H1 (cell line): ENCODE measurements at regions not wholly inside any gene's neighbourhood (a gene's known extent, or its start where the extent isn't known, plus 50 kb on each side); places are given as distances from the start of the nearest gene placed in this dataset.

Experiments used
- EZH2 ChIP-seq: fragments of 200-600 bp; sonication (generic); IDR thresholded peaks from 2 replicates; pipeline ENCODE4 v1.7.1; 2012; ENCODE audit warnings: low read depth, mild to moderate bottlenecking, moderate library complexity, low read length, inconsistent platforms; ENCODE audit not compliant: severe bottlenecking
- RNF2 ChIP-seq: fragments of 200-900, 300-1000 bp; sonication (generic); IDR thresholded peaks from 2 replicates; pipeline ENCODE4 v1.7.1; 2016; ENCODE audit warnings: borderline replicate concordance, low read depth, mild to moderate bottlenecking, antibody characterized with exemption, low read length; ENCODE audit not compliant: poor library complexity, severe bottlenecking; ENCODE audit errors: missing control alignments
- ZNF274 ChIP-seq: IDR thresholded peaks from 2 replicates; pipeline ENCODE4 v1.7.0; 2012; ENCODE audit warnings: low read length, borderline replicate concordance; ENCODE audit errors: extremely low read depth

- no peak for TF ChIP-seq EZH2
- TF ChIP-seq RNF2, result no peak
- no peak for TF ChIP-seq ZNF274
These were observed 250.5 kb upstream of the IGFBP7 start (continued) for GRCh38 chr4:57360681-57361080.
